Dermis blood vessel endothelial cell (primary cell): ENCODE measurements at regions not wholly inside any gene's neighbourhood (a gene's known extent, or its start where the extent isn't known, plus 50 kb on each side); places are given as distances from the start of the nearest gene placed in this dataset.
"Not testable (repeated sequence)": the region's sequence is repeated elsewhere in the genome, so short reads cannot be mapped to it uniquely, and the experiment has no call there.

ENCODE experiments used
- DNase-seq: peaks from one replicate; pipeline ENCODE4 v3.0.0; 2010

DNA sequence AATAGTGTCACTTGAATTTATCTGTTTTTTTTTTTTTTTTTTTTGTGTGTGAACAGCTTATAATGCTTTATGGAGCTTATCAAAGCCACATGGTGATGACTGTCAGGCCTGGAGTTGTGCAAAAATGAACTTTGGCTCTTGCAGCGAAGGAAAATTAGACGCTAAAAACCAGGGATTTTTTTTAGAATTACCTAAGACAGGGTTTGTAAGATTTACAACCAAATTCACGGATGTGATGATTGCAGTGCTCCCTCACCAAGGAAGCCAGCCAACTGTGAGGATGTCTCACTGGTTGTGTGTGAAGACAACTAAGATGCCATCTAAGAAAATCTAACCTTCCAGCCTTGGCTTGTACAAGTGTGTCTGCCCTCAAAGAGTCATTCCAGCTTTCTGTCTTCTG is 127.1 kb upstream of the SLC4A4 start:
- no peak for DNase-seq

DNA sequence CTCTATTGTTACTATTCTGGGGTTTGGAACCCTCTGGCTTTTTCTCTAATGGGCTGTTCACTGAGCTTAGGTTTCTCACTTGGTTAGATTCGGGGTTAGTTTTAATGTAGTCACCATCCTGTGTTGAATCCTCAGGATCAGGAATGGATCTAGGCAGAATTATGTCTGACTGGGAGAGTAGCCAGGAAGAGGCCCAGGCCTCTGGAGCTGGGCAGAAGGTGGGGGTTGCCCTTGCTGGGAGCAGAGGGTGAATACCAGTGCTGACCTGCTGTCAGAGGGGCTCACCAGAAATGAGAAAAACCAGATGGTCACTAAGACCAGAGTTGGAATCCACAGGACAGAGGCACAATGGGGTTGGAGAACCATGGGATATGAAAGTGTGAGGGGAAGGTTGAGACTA is 126.6 kb upstream of the SLC4A4 start:
- no peak for DNase-seq

DNA sequence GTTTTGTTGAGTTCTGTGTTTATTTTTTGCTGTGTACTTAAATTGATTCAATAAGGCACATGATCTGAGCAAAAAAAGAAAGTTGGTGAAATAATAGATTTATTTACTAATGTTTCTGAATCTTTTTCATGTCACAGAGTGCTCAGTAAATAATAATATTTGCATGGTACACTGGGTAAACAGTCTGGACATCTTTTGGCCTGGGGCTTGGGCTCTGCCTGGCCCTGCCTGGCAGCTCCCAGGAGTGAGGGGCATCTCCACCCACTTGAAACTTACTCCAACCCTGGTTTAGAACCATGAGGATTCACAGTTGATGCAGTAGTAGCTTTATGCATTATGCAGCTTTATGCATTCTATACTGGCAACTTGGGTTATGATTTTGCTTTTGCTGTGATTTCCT is 124.2 kb upstream of the SLC4A4 start:
- no peak for DNase-seq

DNA sequence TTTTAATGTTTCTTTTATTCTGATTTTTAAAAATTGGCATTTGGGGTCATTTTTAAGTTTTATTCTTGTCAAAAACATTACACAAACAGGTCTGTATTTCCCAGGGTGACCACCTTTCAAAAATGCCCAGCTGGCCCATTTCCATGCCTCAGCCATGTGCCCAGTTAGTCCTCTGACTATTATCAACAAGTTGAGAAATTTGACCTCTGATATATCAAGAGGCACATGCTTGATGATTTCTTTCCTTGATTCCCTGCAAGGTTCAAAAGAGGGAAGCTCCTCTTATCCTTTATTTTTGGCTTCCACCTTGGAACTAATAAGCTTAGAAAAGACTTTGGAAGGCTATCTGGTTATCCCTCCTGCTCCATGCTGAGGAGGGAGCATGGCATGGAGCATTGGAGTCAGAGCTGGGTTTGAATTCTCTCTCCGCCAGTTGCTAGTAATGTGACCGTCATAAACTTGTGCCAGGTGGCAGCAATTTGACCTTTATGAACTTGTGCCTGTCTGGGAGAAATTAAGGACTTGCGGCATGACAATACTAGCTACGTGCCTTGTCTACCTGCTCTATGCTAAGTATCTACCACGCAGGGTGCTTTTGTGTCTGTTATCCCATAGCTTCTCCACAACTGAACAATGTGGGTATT is 122.4 kb upstream of the SLC4A4 start:
- DNase-seq: no peak

DNA sequence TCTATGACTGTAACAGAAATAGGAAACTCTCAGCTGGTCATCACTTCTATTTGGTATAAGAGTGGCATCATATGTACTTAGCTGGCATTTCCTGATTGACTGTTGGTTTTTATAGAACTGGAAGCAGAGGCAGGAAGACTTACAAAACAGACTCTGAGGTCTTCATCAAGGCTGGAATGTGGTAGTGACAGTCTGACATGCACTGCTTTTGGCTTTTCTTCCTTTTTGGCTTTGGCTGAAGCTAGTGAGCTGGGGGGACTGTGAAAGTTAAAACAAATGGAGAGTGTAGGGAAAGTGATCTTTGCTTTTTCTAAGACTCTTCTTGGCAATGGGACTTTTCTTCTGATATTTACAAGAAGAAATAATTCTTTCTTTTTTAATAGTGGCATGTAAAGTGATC is 121.1 kb upstream of the SLC4A4 start:
- no peak for DNase-seq

DNA sequence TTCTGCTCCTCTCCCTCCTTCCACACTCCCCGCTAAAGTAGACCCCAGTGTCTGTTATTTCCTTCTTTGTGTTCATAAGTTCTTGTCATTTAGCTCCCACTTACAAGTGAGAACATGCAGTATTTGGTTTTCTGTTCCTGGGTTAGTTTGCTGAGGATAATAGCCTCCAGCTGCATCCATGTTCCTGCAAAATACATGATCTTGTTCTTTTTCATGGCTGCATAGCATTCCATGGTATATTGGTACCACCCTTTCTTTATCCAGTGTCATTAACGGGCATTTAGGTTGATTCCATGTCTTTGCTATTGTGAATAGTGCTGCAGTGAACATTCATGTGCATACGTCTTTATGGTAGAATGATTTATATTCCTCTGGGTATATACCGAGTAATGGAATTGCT is 118.0 kb upstream of the SLC4A4 start:
- DNase-seq: not testable (repeated sequence)

DNA sequence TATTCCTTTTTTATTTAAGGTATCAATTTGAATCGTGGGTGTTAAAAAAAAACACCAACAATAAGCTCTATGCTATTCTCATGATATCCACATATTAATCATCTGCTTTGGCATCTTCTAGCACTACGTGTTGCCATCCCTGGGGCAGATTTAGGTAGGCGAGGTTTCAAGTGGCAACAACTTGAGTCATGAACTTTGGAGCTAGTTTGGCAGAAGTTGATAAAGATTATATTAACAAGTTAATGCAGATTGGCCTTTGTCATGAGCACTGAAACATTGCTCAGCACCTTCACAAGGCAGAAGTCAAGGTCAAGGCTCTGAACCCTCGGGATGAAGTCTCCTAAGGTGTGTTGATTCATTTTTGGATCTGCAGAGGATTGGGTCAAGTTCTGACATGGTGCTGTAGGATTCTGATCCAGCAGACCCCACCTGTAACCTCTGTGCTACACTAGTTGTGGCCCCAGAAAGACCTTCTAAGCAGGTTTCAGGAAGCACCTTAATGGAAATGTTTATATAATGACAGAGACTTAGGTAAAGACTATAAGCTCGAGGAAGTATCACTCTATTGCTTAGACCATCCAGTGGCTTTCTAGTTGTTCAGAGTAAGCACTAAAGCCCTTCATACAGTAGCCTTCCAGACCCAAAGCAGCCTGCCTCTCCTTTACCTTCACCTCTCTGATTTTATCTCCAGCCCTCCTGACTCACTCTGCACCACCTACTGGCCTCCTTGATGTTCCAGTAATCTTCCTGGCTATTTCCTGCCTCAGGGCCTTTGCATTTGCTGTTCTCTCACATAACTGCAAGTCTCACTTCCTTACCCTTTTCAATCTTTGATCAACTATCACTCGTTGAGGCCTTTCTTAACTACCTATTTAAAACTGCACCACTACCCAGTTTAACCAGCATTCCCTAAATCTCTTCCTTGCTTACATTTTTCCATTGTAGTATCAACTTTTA is 117.0 kb upstream of the SLC4A4 start:
- no peak for DNase-seq

DNA sequence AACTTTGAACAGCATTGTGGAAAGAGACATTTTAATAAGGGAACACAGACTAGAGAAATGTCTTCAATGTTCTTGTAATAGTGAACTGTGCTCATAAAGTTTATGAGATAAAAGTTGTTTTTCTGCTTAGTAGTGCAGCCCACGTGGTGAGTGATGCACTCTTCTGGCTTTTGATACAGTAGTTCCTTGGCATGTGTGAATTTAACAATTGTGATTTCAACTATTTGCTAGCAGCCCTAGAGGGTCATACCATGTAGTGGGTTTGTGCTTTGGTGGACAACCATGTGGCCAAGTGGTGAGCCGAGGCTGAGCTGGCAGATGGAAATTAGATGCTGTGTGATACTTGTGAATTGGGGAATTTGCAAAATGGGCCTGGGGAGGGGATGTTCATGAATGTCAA is 116.2 kb upstream of the SLC4A4 start:
- no peak for DNase-seq

DNA sequence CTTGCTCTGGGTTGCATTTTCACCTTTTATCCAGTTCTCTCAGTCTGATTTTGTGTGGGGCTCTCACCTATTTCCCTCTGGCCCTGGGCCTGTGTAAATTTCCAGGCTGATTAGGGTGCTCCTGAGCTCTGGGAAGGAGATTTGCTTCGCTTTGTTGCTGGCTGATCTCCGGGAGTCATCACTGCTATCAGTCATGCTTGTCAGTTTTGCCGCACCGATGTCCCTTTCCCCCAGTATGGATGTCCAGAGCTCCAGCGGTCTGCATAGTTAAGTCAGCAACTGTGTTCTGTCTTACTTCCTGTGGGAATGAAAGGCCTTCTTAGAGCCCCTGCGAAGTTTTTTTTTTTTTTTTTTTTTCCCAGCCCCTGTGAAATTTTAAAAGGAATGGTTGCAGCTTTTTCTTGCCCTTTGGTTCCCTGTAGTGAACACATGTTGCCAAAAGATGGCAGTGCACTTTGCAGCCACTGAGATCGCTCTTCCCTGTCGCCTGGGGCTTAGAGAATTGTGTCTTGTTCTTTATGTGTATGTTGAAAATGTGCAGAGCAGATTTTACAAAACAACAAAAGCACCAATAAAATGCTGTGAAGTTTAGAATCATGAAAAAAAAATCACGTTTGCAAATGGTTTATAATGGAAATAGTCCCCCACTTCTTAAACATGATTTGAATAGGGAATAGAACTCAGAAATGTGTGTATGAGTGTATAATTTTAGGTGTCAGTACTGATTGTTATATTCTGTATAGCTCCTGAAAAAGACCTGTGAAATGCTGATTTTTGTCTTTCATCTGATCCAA is 109.1 kb upstream of the SLC4A4 start:
- peak; percentile 35 for DNase-seq

DNA sequence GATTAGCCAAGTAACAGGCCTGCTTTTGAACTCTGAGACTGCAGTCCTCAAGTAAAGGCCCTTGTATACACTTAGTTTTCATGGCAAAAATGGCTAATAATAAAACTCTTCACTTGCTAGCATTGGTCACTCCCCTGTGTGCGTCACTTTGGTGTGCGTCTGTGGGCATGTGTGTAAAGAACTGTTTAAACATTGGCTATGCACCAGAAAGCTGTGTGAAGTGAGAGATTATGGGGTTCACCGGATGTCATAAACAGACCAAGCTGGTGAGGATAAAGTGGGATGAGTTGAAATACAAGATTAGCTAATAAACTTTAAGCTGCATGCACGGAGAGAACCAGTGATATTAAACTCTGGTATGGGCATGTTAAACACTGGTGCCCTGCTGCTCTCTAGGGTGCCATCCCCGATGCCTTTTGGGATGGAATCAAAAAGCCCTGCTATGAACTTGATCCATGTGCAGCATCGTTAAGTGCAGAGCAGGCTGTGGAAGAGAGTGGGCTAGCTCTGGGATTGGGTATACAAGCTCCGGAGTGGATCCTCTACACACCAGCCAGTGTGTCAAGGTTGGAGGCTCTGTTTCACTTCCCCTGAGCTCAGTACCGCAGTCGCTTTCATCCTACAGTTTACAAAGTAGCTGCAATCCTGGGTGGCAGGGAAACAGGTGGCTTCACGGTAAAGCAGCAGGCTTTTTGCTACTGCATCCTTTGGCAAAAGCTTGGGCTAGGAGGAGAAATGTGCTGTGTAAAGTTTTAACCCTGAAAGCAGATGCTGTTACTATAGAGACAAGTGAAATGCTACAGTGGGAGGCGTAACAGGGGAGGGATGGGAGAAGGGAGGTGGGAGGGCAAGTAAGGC is 108.3 kb upstream of the SLC4A4 start:
- no peak for DNase-seq

DNA sequence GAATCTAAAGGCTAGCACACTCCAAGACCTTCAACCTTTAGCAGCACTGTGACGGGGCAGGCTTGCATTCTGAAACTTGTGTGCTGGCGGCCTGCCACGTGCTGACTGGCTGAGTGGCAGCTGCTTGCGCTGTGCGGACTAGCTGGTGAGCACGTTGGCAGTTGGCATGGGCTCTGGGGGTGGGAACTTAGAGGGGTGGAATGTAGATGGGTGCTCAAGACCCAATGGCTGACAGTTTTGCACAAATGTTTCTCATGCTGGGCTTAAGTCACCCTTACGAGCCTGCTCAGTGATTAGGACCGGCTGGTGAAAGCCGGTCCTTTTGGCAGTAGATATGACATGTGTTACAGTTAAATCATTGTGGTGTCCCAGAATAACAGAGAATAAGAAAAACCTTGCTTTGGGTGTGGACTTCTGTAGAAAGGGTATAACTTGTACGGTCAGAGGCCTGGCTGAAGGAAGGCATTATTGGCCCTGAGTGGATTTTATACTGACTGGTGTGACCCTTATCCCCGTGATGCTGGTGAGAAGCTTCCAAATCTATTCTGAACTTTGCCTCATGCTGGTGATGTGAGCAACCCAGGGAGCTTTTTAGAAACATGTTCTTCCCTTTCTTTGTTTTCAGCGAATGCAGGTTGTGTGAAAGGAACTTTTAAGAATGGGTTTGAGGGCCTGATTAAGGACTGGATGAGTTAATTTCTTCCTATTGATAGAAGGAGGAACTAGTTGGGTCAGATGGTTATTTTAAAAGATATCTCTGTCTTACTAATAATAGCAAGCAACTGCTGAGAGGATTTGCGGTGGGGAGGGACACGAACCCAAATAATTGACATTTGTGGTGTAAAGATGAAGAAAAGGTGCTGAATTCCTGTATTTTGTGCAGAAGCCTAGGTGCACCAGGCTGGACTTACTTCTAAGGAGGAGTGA is 107.4 kb upstream of the SLC4A4 start:
- no peak for DNase-seq

DNA sequence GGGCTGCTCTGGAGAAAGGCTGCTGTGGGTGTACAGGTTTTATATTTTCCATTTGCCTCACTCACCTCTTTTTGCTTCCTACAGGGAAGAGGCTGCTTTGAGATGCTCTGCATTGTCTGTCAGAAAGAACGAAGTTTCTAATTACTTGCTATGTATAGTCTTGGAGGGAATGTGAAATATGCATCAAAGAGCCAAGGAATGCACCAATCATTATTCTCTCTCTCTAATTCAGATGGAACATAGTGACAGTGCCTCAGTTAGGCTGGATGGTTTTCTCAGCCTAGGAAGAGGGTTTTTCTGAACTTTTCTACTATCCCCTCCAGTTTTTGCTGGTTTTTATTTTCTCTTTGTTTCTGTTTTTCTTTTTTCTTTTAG is 106.8 kb upstream of the SLC4A4 start:
- DNase-seq: no peak

DNA sequence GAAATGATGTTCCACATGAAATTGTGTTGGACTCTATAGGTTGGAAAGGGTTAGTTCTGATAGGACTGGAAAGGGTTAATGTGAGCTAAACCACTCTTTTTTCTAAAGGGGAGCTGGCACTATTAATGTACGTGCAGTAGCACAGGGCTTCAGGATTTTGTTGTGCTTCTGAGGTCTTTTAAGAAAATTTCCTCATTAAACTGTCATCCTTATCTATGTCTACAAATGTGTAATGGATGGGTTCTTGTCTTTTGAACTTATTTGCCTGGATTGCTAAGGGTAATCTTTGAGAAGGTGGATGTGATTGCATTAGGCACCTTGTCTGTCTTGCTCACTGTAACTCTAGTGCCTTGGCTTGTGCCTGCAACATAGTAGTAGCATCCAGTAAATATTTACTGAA is 106.0 kb upstream of the SLC4A4 start:
- no peak for DNase-seq

DNA sequence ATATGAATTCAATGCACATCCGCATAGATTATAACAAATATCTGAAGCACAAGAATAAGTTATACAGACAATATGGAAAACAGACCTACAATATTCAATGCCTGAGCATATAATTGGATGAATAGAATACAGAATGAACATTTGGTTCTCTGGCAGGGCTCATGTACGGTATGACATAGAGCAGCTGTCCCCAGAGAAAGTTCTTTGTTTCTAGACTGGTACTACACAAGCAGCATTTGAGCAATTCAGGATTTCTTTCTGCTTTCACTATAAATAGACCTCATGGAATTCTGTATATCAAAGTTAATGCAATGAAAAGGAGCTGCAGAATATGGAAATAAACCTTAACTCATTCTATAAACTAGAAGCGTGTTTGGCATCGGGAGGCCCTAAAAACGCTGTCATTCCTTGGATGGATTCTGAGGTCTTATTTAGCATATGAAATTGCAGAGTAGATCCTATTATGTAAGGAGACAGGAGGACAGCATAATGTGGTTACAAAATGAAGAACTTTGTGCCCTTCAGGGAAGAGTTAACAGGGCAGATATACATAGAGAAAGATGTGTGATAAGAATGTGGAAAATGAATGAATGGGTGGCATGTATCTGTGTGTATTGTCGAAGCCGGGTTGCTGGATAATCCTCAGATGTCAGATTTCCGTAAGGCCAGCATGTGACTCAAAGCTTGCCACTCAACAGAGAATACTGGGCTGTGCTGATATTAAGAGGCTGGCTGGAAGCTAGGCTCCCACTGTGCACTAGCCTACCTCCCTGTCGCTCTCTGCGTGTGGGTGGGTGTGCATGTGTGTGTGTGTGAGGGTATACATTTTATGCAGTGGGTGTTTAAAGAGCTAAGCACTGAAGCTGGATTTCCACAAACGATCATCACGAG is 103.3 kb upstream of the SLC4A4 start:
- no peak for DNase-seq

DNA sequence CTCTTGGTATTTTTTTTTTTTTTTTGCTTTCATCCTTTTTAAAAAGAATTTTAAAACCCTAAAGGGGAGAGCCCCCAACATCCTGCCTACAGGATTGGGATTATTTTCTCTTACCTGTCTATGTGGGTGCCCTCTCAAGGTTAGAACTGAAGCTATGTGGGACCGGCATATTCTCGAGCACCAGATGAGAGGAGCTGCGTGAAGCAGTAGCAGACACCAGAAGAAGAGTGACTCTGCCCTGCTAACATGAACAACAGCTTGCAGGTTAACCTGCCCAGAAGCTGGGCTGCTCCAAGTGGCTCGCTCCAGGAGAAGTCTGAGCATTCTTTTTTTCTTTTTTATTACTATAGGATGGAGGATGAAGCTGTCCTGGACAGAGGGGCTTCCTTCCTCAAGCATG is 102.6 kb upstream of the SLC4A4 start:
- DNase-seq: no peak

DNA sequence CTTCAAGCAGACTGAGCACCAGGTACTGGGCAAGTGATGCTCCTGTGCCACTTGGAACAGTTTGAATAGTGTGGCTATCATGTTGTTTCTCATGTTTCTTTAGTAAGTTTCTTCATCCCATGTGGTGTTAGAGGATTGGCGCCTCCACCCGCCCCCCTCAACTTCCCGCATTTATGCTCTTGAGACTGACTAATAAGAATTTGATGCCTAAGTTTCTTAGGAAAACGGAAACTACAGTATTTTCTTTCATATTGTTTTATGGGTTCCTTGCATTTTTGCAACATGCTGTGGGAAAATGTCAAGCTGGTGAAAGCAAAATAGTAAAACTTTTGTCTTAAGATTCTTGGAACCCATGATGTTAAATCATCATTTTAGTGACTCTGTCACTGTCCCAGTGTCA is 101.2 kb upstream of the SLC4A4 start:
- DNase-seq: no peak

DNA sequence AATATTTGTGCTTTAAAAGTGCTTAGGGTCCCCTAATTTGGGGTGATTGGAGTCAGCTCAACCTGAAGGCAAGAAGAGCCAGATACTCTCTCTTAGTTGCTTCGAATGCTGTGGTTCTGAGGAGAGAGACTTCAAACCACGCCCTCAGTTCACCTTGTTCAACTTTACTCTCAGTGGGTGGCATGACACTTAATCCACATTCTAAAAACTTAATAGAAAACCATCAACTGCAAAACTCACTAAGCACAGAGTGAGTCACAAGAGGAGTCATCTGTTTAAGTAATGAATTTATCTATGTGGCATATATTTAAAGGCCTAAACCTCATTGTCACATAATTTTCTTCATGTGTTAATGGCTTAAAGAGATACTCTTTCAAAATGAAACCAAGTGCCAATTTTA is 99.5 kb upstream of the SLC4A4 start:
- no peak for DNase-seq

DNA sequence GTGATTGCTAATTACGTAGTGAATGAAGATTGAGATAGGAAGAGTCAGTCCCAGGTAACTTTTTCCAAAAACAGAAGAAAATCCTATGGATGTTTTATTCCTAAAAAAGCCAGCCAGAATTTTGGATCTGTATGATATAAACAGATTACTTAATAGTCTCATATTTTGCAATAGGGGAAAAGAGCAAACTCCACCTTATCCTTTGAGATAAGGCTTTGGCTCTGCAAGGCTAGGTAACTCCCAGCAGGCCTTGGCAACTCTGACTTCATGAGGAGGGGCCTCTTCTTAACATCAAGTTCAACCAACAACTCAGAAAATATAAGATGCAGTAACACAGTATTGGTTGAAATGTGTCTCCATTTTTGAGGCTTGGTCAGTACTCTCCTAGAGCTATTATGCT is 98.7 kb upstream of the SLC4A4 start:
- DNase-seq: no peak

DNA sequence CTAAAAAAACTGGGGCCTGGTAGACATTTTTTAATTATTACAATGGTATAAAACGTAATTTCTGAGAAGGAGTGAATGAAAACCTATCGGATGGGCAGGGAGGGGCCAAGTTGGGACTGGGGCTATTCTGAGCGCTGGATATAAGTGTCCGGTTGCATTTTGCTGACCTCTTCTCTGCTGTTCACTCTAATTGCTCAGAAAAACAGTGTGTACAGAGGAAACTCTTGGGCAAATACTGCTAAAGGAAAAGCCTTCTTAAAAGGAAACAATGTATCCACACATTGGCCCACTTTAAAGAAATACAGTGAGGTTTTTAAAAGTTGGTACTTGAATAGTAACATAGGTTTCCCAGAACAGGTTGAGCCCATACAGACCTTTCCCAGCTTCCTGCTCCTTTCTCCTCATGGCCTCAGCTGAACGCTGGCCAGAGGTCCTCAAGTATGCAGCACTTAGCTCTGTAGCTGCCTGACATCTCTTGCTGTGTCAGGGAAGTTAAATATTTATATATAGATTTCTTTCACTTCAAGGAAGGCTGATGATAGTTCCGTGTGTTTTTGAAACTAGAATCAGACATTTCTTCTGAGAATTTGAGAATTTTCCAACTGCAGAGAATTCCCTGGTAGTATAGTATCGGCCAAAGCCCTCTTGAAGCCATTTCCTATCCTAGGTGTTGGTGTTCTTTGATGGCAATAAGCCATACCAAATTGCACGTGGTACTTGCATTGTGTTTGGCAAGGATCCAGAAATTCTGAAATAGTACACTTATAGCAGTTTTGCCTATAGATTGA is 97.1 kb upstream of the SLC4A4 start:
- DNase-seq: no peak
